Muscle of arm (tissue), 1 donor: ENCODE measurements at regions not wholly inside any gene's neighbourhood (a gene's known extent, or its start where the extent isn't known, plus 50 kb on each side); places are given as distances from the start of the nearest gene placed in this dataset.
"Not testable (repeated sequence)": the region's sequence is repeated elsewhere in the genome, so short reads cannot be mapped to it uniquely, and the experiment has no call there.

Experiments
- DNase-seq: peaks from one replicate; pipeline ENCODE4 v3.0.0-alpha.2; 2013

DNA sequence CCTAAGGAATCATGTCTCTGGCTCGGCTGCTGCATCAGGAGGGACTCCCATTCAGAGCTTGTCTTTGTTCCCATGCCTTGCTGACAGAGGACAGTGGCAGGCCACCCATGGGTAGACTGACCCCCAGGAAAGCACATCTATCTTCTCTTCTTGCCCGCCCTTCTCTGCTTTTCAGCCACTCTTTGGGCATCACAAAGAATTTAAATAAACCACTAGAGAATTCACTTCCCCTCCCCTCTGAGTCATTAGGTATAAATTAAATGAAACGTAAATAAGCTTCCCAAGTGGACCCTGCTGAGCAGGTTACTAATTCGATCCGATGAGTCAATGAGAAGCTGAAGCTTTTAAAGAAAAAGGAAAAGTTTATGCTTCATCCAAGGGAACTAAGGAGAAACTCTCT is 97.0 kb downstream of the DRD1 start:
- no peak for DNase-seq

DNA sequence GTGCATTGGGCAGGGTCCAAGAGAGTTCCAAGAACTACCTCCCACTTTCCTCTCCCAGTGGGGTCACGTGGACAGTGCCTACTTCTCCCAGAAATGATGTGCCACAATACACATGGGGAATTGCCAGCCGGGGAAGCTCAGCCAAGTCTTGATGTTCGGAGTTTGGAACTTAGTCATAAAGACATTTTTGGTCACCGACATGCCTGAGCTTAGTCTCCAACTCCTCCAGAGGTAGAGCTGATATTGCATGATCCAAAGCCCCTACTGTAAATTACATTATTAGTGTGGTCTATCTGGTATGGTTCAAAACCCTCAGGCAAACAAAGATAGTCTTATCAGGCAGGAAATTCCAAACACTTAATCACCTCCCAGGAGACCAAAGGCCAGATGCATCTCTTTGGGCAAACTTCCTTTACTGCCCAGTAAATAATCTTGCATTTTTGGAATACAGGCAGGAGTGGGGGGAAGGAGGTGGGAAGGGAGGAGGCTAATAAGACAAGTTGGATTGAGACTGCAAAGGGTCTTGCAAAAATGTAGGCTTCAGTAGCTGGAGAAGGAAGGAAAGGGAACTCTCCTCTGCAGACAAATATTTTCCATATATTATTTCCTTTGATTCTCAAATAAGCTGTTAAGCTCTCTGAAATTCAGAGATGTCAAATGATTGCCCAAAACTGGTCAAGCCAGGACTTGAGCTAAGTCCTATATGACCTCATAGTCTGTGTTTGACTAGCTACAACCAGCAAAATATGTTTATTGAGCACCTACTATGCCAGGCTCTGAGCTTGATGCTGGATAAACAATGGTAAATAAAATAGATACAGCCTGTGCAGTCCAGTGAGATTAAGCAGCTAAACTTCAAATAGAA is 99.4 kb downstream of the DRD1 start:
- no peak for DNase-seq

DNA sequence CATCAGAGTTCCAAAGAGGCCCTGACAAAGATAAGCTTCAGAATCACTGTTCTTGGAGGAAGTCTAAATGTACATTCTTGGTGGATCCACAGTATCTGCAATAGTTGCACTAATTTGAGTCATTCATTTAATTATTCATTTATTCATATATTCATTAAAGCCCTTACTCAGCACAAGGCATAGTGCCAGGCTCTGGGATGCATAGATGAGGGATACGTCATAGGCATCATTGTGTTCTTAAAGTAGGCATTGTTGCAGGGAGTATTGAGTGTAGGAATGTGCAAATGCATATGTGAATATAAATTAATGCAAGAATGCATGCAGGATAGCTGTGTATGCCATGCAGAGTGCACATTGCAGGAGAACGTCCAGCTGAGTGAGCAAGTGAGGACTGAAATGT is 100.7 kb downstream of the DRD1 start:
- no peak for DNase-seq

DNA sequence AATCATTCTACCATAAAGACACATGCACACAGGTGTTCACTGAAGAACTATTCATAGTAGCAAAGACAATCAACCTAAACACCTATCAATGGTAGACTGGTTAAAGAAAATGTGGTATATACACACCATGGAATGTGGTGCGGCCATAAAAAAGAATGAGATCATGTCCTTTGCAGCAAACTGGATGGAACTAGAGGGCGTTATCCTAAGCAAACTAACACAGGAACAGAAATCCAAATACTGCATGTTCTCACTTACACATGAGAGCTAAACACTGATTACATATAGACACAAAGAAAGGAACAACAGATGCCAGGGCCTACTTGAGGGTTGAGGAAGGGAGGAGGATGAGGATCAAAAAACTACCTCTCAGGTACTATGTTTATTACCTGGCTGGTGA is 103.8 kb downstream of the DRD1 start:
- DNase-seq = no peak

DNA sequence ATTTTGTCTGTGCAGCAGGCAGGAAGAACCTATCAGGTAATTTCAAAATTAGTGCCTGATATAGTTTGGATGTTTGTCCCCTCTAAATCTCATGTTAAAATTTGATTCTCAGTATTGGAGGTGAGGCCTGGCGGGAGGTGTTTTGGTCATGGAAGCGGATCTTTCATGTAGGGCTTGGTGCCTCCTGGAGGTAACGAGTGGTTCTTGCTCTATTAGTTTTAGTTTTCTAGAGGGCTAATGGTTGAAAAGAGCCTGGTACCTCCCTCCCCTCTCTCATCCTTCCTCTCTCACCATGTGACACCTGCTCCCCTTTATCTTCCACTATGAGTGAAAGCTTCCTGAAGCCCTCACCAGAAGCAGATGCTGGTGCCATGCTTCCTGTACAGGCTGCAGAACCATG is 106.3 kb downstream of the DRD1 start:
- DNase-seq = no peak

DNA sequence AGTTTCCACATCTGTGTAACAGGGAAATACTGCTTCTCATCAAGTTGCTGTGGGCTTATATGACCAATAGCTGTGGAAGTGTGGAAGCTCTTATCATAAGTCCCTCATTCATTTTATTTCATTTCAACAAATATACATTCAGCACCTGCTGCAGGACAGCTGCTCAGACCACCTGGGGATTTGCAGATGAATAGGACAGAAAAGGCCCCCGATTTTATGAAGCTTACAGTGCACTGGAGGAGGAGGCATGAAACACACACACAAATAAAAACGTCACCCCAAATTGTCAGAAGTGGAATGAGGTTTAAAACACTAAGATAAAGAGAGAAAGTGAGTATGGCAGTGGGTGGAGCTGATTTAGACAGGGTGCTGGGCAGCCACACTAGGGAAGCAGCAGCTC is 107.2 kb downstream of the DRD1 start:
- no peak for DNase-seq

DNA sequence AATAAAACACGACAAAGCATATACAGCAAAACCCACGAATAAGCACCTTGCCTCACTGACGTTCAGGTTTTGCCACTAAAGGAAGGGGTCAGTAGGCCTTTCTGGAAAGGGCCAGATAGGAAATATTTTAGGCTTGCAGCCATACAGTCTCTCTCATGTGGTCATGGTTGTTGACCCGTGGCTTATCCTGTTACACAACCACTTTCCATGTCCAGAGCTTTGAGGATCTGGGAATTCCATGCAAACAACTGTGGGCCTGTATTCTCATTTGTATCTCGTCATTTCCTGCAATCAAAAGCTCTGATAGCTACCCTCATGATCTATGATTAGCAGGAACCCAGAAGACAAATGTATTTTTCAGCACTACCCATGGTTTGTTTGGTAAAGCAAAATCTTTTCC is 108.3 kb downstream of the DRD1 start:
- DNase-seq = no peak

DNA sequence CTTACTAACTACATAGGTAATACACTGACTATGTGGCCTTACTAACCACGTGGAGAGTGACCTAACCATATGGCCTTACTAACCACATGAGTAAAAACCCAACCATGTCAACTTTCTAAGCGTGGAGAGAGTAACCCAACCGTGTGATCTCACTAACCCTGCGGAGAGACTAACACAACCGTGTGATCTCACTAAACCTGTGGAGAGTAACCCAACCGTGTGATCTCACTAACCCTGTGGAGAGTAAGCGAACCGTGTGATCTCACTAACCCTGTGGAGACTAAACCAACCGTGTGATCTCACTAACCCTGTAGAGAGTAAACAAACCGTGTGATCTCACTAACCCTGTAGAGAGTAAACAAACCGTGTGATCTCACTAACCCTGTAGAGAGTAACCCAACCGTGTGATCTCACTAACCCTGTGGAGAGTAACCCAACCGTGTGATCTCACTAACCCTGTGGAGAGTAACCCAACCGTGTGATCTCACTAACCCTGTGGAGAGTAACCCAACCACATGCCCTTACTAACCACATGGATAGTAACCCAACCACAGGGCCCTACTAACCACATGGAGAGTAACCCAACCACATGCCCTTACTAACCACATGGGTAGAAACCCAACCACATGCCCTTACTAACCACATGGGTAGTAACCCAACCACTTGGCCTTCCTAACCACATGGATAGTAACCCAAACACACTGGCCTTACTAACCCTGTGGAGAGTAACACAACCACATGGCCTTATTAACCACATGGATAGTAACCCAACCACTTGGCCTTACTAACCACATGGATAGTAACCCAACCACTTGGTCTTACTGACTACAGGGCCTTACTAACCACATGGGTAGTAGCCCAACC is 112.6 kb downstream of the DRD1 start:
- DNase-seq = not testable (repeated sequence)

DNA sequence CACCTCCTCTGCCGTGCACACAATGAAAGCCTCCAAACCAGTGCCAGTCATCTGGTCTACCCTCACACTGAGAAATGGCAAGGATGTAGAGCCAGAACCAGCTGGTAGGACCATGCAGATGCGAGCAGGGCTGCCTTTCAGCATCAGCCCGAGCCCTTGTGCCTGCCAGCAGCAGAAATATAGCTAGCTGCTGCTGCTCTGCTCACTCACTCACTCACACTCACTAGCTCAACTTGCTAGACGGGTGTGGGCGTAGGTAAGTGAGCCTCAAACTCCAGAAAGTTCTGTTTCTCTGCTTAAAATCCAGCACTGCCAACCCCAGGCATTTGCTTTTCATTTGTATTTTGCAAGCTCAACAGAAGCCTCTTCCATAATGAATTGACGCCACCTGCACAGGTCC is 114.0 kb downstream of the DRD1 start:
- no peak for DNase-seq

DNA sequence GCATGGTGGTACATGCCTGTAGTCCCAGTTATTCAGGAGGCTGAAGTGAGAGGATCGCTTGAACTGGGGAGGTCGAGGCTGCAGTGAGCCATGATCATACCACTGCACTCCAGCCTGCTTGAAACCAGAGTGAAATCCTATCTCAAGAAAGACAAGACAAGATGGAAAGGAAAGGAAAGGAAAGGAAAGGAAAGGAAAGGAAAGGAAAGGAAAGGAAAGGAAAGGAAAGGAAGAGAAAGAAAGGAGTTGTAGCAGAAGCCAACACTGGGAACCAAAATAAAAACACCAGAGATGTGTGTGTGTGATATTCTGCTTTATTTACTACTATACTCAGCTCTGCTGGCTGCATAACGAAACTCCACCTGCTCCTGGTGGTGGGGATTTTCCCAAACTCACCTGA is 115.3 kb downstream of the DRD1 start:
- no peak for DNase-seq

DNA sequence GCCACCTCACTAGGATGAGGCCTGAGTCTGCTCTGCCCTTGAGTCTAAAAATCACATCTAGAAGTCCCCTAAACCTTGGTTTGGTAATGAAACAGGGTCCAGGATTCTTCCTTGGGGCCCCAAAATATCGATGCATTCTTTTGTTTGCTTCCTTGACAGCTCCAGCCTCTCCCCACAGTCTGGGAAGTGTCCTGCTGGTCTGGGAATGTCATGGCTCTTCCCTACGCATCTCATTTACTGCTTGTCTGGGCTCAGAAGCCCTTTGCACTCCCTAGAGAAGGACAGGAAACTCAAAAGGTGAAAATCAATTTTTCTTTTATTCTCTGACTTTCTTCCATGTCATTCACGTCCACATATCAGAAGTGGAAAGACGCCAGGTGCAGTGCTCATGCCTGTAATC is 115.8 kb downstream of the DRD1 start:
- no peak for DNase-seq

DNA sequence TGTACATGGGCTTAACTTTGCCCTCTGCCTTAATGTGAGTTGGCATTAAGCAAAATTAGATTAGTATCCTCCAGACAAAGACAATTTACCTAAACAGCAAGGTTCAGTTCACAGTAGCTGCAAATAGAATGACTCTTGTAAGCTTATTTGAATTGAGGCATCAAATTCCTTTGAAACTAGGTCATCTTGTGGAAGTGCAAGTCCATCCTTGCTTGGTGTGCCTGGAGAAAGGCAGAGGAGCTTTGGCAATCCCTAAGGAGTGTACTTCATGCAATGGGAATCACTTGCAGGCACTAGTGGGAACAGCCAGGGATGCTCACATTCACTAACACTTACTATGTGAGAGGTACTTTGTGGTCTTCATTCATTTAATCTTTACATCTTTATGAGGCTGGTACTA is 118.3 kb downstream of the DRD1 start:
- DNase-seq = no peak

DNA sequence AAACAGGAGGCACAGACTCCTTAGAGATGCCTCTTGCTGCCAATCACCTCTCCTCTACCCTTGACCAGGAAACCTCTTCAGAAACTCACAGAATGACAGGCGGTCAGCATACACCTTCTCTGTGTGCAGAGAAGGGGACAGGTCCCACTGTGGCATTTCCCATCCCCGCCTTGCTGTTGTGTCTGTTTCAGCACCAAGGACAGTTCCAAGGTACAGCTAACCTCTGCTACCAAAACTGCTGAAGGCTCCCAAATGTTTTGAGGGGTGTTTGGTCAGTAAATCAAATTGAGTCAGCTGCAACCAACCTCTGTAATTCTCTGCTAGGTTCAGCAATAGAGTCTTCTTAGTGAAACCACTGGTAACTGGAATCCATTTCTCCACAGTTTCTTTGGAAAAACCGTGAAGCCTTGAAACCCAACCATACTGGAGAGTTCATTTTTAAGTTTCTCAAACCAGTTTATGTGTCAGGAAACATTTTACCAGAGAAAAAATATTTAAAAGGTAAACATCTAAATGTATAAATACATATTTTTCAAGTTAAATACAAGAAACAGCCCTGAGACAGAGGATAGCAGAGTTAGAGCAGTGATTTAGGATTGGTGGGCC is 122.0 kb downstream of the DRD1 start:
- DNase-seq = peak; percentile 36

DNA sequence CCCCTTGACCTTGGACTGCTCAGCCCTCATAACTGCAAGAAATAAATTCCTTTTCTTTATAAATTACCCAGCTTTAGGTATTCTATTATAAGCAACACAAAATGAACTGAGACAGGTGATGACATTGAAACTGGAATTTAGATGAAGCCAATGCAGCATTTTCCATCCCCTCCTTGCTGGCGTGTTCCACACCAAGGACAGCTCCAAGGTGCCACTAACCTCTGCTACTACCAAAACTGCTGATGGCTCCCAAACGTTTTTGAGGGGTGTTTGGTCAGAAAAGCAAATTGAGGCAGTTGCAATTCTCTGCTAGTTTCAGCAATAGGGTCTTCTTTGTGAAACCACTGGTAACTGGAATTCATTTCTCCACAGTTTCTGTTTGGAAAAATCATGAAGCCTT is 124.8 kb downstream of the DRD1 start:
- DNase-seq = no peak

DNA sequence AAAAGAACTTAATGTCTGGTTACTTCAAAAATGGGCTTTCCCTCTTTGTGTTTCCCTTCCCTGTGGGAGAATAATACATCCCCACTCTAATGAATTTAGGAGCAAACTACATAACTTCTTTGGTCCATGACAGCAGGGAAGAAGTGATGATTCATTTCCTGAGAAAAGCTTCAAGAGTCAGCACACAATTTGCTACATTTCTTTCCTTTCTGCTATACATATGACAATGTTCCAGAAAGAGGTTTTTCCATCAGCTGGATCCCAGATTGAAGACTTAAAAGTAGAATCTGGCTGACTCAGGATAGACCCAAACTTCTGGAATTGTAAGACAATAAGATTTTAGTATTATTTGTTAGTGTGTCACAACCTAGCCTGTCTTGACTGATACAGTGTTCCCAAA is 126.1 kb downstream of the DRD1 start:
- DNase-seq = no peak

DNA sequence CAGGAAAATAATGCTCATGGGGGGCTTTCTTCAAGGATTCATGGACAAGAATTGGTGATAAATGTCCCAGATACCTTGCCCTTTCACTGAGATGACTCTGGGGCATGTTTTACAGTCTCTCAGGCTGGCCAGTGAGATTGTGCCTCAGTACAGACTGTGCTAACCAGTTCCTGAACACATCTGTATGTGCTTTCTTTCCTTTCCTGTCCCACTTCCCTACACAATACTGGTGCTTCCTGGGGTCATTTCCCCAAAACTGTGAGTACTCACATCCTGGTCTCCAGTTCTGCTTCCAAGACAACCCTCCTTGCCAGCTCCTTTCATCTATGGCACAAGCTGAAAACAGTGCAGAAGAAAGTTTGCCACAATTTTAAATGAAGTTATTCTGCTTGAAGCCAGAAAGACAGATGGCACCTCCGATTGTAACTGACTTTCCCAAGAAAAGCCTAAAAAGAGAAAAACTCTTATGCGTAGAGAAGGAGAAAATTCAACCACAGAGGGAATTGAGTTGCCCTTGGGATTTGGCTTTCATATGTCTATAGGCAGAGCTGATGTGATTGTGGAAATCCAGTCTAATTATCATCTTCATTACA is 134.7 kb downstream of the DRD1 start:
- DNase-seq = no peak

DNA sequence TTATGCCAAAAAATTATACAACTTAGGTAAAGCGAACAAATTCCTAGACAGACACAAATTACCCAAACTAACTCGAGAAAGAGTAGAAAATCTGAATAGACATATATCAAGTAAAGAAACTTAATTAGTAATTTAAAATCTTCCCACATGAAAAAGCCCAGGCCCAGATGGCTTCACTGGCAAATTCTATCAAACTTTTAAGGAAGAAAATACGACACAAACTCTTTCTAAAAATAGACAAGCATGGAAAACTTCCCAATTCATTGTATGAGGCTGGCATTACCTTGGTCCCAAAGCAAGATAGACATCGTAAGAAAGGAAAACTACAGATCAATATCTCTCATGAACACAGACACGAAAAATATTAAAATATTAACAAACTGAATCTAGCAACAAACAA is 135.3 kb downstream of the DRD1 start:
- DNase-seq = no peak

DNA sequence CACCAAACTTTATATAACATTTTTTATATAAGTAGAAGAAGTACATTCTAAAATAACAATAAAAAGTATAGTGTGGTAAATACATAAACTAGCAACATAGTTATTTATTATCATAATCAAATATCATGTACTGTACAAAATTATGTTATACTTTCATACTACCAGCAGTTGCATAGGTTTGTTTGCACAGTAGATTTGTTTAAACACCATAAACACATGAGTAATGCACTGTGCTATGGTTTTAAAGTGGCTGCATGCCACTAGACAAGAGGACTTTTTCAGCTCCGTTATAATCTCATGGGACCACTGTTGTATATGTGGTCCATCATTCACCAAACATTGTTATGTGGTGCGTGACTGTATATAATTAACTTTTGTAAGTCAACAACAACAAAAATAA is 137.6 kb downstream of the DRD1 start:
- no peak for DNase-seq

DNA sequence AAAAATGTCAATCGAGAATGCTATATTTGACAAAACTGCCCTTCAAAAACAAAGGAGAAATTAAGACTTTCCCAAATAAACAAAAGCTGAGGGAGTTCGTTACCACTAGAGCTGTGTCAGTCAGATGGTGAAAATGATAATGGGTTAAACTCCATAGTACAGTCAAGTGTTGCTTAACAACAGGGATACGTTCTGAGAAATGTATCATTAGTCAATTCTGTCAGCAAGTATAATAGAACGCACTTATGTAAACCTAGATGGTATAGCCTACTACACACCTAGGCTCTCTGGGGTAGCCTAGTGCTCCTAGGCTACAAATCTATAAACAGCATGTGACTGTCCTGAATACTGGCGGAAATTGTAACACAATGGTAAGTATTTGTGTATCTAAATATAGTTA is 138.7 kb downstream of the DRD1 start:
- DNase-seq = no peak

DNA sequence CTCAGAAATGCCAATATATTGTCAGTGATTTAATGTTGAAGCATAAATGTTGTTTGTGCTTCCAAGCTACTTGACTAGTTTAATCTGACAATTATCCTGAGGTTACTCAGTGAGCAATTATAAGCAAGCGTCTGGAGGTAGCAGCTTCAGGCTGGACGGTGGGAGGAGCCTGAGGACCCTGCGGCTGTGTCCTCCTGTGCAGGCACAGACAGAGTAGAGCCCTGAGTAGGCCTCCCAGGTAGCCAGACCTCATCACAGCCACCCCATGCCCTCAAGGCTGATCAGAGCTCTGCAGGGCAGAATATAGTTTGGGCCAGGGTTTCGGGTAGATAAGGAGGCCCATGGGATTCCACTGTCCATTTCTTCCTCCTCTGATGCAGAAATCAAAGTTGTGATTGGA is 153.6 kb downstream of the DRD1 start:
- DNase-seq = no peak

DNA sequence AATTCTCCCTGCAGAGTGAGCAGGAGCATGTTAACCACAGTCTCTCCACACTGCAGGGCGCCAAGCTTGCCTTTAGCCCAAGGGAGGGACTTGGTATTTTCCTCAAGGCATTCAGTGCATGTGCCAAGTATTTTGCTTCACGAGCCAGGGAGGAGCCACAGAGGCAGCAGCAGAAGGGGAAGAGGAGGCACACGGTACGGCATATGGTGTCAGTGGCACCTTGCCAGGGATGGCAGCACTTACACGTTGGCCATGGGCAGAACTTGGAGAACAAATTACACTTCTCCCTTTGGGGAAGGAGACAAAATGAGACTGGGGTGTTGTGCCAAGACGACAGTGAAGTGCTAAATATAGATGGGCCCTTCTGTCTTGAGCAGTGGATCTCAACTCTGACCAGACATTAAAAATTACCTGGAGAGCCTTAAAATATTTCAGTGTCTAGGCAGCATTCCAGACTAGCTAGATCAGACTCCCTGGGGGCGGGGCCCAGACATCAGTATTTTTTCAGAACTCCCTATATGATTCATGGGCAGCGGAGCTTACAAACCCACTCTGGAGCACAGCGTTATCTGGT is 155.8 kb downstream of the DRD1 start:
- no peak for DNase-seq

DNA sequence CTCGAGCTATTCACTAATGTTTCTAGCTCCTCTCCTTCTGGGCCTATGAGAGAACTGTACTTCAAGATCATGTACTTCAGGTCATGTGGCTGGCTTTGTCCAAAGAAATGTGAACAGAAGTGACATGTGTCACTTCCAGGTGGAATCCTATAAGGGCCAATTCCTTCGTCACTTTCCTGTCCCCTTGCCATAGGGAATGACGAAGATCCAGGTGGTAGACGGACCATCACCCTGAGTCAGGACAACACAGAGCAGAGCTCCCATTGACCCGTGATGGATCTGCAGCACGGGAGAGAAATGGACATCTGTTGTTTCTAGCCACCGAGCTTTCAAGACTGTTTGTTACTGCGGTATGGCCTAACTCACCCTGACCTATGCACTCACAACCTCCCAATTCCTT is 157.0 kb downstream of the DRD1 start:
- no peak for DNase-seq
